ENCODE measurements at regions not wholly inside any gene's neighbourhood (a gene's known extent, or its start where the extent isn't known, plus 50 kb on each side); places are given as distances from the start of the nearest gene placed in this dataset.
"Not testable (repeated sequence)": the region's sequence is repeated elsewhere in the genome, so short reads cannot be mapped to it uniquely, and the experiment has no call there.

DNA sequence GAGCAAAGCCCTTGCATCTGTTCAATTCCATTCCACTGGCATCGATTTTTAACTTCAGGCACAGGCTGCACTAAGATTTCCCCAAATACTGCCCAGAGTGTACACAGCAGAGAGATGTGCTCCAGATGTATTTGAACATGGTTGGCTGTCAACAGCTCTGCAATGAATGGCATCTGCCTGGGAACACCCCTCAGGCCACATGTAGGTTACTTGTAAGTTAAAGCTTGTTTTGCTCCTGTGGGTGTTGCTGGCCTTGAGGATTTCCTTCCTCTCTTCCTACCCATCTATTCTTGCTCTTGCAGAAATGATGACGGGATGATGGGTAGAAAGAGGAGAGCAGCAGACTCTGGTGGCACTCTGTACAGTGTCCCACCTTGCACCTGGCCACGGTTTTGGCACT, 69.3 kb upstream of the HELT start:
- no peak for DNase-seq (ENCODE audit: low spot score)

DNA sequence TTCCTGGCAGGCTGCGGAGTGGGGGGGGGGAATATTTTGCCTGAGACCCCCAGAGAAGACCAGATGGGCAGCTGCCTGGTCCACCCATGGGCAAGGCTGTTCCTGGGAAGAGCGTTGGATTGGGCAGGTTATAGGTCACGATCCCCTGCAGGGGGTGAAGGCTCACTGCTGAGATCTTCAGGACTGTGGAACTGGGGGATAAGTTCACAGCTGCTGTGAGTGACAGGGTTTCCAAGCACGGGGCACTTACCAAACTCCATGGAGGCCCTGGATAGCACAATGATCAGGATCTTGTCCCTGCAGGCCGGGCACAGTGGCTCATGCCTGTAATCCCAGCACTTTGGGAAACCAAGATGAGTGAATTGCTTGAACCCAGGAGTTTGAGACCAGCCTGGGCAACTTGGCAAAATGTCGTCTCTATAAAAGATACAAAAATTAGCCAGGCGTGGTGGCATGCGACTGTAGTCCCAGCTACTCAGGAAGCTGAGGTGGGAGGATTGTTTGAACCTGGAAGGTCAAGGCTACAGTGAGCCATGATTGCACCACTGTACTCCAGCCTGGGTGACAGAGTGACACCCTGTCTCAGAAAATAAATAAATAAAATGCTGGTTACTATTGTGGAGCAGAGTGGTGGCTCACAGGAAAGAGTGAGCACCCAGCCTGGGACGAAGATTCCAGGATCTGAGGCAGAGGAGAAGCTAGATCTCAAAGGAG, 68.0 kb upstream of the HELT start:
- no peak for DNase-seq (ENCODE audit: low spot score)

DNA sequence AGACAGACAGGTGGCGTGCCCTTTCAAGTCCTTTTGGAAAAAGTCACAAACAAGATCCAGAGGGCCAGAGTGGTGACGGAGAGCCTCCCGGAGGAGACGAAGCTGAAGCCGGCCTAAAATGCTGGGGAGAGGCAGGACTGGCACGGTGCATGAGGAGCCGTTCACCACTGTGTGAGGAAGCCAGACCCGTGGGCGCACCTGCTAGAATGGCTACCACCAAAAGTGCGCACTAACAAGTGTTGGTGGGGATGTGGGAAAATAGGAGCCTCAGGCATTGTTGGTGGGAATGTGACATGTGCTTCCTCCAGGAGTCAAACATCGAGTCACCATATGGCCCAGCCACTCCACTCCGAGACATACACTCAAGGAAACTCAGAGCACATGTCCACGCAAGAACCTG, 67.4 kb upstream of the HELT start:
- DNase-seq (ENCODE audit: low spot score) = no peak

DNA sequence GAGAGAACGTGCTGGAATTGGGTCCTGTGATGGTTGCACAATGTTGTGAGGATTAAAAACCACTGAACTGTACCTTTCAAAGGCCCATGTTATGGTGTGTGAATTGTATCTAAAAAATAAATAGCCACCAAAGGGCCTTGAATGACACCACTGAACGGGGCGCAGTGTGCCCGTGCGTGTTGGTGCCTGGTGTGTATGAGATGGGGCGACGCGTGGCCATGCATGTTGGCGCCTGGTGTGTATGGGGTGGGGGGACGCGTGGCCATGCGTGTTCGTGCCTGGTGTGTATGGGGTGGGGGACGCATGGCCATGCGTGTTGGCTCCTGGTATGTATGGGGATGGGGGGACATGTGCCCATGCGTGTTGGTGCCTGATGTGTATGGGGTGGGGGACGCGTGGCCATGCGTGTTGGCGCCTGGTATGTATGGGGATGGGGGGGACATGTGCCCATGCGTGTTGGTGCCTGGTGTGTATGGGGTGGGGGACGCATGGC, 66.6 kb upstream of the HELT start:
- no peak for DNase-seq (ENCODE audit: low spot score)

DNA sequence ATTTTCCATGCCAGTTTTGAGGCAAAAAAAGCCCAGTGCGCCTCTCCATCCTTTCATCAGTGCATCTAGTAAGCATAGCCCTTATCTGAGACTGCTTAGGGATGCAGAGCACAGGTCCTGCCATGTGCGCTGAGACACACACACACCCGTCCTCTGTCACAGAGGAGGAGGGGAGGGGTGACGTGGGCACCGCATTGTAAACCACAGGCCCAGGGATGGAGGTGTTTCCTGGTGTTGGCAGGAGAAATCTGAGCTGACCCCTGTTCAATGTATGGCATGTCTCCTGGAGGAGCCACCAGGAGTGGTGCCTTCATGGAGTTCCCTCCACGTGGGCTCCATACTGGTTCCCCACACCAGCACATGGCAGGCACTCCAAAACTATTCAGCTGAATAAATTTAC, 65.8 kb upstream of the HELT start:
- no peak for DNase-seq (ENCODE audit: low spot score)

DNA sequence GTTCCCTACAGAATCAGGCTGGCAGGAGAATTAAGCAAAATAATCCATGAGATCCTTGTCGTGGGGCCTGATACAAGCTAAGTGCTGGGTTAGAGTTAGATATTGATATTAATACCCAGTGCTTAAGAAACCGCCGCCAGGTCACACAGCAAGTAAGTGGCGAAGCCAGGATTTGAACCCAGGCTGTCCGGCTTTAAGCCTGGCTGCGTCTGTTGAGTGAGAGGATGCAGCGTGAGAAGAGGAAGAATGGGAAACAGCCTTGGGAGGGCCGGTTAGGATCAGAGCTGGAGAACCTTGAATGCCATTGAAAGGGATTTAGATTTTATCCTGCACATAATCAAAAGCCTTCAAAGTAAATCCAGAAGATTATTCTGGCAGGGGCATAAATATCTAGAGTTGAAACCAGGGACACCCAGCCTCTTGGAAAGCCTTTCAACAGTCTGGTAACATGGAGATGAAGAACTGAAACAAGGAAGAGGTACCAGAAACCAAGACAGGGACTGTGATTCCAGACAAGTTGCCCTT, 64.8 kb upstream of the HELT start:
- DNase-seq (ENCODE audit: low spot score) = no peak

DNA sequence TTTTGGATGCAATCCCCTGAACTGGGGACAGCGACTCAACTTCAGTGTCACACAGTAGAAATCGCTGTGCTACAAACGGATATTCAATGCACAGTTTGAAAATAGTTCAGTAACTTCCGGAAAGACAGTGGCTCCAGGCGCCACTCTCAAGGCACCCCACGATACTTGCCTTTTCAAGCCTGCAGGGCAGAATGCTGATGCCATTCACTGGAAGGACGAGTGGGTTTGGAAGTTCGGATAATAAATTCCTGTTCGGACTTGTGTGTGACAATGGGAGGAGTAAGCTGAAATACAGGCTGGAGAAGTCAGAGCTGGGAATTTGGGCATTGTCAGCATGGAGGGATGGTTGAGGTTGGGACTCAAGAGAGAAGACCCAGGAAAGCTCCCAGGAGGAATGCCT, 64.3 kb upstream of the HELT start:
- no peak for DNase-seq (ENCODE audit: low spot score)

DNA sequence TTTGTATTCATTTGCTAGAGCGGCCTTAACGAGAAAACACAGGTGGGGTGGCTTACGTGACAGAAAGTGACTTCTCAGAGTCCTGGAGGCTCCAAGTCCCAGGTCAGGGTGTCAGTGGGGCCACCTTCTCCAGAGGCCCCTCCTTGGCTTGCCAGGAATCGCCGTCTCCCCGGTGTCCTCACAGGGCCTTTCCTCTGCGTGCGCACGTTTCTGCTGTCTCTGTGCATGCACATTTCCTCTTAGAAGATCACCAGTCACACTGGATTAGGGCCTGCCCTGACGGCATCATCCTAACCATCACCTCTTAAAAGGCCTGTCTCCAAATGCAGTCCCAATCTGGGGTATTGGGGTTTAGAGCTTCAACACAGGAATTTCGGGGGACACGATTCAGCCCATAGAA, 63.8 kb upstream of the HELT start:
- no peak for DNase-seq (ENCODE audit: low spot score)

DNA sequence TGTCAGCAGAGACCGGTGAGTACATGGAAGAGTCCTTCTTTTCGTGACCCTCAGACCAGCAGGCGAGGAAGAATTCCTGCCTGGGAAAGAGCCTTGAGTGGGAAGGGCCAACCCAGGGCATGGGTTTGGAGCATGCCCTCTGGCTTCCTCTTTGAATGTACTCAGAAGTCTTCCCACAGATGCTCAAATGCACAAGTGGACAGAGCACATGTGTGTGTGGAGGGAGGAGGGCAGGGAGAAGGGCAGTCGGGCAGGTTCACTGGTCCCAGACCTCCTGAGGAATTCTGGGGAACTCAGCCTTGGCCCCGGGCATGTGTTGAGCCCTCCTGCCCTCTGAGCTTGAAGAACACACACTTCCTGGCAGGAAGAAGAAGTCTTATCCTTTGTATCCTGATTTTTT, 63.2 kb upstream of the HELT start:
- no peak for DNase-seq (ENCODE audit: low spot score)

DNA sequence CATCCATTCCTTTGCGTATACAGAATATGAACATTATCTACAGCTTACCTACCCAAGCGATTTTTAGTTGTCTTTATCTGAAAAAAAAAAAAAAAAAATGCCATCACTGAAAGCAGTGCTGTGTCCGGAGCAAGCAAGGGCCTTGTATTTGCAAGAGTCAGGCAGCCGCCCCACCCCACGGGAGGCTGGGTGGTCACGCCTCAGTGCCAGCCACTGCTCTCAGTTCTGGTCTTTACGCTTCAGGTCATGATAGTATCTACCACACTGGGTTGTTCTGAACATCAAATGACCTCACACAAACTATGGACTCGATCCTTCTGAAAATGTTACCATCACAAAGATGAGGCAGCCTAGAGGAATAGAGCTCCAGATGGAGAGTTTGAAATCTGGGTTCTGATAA, 62.7 kb upstream of the HELT start:
- DNase-seq (ENCODE audit: low spot score) = no peak

DNA sequence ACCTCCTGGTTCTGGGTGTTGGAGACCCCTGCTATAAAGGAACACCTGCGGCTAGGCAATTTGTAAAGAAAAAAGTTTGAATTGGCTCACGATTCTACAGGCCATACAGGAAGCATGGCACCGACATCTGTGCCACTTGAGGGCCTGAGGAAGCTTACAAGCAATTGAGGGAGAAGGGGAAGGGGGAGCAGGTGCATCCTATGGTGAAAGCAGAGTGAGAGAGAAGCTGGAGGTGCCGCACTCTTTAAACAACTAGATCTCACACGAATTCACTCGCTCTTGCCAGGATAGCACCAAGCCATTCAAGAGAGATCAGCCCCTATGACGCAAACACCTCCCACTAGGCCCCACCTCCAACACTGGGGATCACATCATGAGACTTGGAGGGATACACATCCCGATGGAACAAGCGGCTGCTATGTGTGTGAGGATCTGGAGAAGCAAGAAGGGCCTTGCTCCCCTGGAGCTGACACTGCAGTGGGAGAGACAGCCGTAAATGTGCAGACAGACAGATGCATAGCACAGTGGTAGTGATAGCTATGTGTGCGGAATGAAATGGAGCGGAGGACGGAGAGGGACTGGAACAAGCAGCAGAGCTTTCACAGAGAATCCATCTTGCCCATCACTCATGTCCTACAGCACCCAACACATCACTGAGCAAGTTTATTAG, 60.7 kb upstream of the HELT start:
- DNase-seq (ENCODE audit: low spot score) = no peak

DNA sequence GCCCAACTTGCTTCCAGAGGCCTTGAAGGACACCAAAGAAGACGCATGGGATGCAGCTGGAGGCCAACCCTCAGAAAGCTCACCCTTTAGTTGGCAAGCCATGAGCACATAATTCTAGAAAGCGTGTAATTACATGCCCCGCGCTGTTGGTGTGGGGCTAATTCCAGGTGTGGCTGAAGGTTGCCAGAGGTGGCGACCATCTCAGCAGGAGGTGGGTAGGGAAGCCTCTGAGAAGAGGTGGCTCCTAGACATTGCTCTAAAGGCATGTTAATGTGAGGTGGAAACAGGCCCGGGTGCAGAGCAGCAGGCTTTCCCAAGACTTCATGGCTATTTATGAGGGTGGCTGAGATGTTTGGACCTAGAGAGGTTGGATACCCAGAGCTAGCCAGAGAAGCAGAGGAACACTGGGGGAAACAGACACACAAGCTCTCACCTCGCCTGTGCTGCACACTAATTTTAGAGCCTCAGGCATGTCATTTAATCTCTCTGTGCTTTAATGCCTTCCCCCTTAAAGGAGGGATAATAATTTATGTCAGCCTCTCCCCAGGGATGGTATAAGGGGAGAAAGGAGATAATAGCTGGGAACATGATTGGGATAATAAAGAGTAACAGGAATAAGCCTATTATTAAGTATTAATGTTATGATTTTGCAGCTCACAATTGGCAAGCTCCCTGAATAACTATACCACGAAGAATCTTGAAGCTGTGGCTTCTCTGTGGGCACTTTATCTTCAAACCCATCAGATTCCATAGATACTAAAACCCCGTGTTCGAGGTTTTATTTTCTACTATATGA, 60.0 kb upstream of the HELT start:
- no peak for DNase-seq (ENCODE audit: low spot score)

DNA sequence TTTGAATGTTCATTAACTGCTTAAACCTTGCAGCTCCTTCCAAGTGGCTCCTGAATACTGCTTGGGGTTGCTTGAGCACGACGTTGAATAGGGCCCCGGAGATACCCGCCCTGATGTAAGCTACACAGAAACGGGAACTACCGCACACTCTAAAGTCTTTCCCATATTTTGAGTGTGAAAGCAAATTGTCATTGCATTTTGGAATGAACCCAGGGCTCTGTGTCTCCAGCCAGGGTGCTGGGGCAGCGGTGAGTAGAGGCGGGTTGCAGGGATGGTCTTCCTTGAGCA, 59.4 kb upstream of the HELT start:
- DNase-seq (ENCODE audit: low spot score) = no peak

DNA sequence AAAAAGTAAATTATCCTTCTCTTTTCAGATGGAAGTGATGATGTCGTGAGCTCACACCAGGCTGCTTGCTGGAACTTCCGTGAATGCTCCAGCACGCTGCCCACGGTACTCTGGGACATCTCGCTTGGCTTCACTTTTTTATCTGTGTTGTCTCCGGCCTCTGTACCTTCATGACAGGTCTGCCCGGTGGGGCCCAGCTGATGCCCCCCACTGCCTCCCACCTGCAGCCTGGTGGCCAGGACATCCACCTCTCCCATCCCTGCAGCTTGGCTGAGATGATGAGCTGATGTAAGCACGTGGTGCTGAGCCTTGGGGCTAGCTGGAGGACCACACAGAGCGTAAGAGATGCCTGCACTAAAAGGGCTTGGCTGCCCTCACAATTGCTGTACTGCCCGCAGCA, 59.0 kb upstream of the HELT start:
- no peak for DNase-seq (ENCODE audit: low spot score)

DNA sequence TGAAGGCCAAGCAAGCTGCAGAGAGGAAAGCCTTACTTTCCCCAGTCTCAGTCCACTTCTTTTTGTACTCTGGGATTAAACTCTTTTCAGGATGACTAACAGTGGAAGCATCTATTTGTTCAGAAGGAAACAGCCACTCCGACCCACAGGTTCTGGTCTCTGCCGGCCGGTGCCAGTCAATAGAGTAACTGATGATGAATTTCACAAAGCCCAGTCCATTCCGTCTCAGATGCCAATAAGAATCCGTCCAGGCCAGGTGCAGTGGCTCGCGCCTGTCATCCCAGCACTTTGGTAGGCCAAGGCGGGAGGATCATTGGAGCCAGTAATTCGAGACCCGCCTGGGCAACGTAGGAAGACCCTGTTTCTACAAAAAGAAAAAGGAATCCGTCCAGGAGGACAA, 58.5 kb upstream of the HELT start:
- no peak for DNase-seq (ENCODE audit: low spot score)

DNA sequence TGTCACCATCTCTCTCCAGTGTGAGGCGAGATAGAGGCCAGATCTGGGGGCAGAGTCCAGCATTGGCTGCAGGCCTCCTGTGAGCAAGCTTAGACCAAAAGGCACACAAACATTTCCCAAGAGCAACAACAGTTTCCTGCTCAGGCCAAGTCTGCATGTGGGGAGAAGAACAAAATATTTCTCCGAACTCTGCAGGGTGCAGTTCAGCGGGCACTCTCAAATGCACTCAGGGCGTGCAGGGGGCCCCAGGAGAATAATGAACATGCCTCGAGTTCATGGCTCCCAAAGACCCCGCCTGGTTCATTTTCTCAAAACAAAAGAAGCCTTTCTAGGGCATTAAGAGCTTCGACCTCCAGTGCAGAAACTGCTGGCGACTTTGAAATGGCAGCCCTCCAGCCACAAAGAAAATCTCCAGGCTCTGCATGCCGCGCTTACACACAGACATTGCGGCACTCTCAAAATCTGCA, 57.8 kb upstream of the HELT start:
- no peak for DNase-seq (ENCODE audit: low spot score)

DNA sequence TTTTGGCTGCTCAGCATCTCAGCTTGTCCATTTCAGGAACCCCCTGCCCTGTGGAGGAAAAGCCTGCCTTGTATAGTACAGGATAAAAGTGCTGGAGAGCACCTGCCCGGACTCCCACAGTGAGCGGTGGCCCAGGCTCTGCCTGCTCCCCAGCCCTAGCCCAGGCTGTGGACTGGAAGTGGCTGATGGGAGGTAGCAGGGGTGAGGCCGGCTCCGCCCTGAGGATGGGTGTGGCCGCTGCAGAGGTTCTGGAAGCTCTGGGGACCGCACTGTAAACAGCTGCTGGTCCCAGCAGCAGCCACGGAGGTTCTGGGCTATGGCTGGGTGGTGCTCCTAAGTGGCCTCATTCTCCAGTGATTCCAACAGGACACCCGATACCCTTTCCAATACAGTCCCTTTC, 56.6 kb upstream of the HELT start:
- DNase-seq (ENCODE audit: low spot score) = no peak

DNA sequence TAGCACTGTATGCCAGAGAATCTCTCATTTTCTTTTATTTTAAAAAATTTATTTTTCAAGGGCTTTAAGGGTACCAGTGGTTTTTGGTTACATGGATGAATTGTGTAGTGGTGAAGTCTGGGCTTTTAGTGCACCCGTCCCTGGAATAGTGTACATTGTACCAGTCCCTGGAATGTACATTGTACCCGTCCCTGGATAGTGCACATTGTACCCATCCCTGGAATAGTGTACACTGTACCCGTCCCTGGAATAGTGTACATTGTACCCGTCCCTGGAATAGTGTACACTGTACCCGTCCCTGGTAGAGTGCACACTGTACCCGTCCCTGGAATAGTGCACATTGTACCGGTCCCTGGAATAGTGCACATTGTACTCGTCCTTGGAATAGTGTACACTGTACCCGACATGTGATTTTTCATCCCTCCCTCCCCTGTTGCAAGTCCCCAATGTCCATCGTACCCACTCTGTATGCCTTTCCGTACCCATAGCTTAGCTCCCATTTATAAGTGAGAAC, 56.1 kb upstream of the HELT start:
- DNase-seq (ENCODE audit: low spot score) = no peak

DNA sequence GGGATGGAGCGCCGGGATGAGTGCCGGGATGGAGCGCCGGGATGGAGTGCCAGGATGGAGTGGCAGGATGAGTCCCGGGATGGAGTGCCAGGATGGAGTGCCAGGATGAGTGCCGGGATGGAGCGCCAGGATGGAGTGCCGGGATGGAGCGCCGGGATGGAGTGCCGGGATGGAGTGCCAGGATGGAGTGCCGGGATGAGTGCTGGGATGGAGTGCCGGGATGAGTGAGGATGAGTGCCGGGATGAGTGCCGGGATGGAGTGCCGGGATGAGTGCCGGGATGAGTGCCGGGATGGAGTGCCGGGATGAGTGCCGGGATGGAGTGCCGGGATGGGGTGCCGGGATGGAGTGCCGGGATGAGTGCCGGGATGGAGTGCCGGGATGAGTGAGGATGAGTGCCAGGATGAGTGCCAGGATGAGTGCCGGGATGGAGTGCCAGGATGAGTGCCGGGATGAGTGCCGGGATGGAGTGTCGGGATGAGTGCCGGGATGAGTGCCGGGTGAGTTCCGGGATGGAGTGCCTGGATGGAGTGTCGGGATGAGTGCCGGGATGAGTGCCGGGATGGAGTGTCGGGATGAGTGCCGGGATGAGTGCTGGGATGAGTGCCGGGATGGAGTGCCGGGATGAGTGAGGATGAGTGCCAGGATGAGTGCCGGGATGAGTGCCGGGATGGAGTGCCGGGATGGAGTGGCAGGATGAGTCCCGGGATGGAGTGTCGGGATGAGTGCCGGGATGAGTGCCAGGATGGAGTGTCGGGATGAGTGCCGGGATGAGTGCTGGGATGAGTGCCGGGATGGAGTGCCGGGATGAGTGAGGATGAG, 52.9 kb upstream of the HELT start:
- DNase-seq (ENCODE audit: low spot score) = not testable (repeated sequence)

DNA sequence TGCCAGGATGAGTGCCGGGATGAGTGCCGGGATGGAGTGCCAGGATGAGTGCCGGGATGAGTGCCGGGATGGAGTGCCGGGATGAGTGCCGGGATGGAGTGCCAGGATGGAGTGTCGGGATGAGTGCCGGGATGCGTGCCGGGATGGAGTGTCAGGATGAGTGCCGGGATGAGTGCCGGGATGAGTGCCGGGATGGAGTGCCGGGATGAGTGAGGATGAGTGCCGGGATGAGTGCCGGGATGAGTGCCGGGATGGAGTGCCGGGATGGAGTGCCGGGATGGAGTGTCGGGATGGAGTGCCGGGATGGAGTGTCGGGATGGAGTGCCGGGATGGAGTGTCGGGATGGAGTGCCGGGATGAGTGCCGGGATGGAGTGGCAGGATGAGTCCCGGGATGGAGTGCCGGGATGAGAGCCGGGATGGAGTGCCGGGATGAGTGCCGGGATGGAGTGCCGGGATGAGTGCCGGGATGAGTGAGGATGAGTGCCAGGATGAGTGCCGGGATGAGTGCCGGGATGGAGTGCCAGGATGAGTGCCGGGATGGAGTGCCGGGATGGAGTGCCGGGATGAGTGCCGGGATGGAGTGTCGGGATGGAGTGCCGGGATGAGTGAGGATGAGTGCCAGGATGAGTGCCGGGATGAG, 52.1 kb upstream of the HELT start:
- not testable (repeated sequence) for DNase-seq (ENCODE audit: low spot score)

DNA sequence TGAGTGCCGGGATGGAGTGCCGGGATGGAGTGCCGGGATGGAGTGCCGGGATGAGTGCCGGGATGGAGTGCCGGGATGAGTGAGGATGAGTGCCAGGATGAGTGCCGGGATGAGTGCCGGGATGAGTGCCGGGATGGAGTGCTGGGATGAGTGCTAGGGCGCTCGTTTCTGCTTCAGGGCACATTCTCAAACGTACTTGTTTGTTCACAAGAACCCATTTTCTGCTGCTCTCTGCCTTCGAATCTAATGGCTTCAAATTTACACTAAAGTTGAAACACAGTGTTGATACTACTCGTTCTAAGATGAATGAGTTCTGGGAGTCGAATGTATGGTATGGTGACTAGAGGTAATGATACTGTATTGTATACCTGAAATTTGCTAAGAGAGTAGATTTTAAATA, 50.6 kb upstream of the HELT start:
- DNase-seq (ENCODE audit: low spot score) = not testable (repeated sequence)

Data from AG08395 (cell line).